Loucy (cell line): ENCODE measurements at regions not wholly inside any gene's neighbourhood (a gene's known extent, or its start where the extent isn't known, plus 50 kb on each side); places are given as distances from the start of the nearest gene placed in this dataset.

Source experiments
- H2AFZ ChIP-seq: fragments of 200-600 bp; sonication (generic); 2 replicates; pipeline ENCODE4 v1.6.0; 2016; ENCODE audit warnings: antibody characterized with exemption, mild to moderate bottlenecking, low read length, moderate library complexity
- H3F3A ChIP-seq: fragments of 200-600 bp; 2 replicates; pipeline ENCODE4 v1.6.0; 2016; ENCODE audit warnings: antibody characterized with exemption, low read depth, mild to moderate bottlenecking
- H3K27me3 ChIP-seq: fragments of 200-600 bp; sonication (generic); 2 replicates; pipeline ENCODE4 v1.6.1; 2014; ENCODE audit warnings: low read length, mild to moderate bottlenecking; ENCODE audit not compliant: insufficient read depth, poor library complexity, severe bottlenecking
- H3K36me3 ChIP-seq: fragments of 200-600 bp; sonication (generic); 2 replicates; pipeline ENCODE4 v1.6.1; 2016; ENCODE audit warnings: low read length; ENCODE audit not compliant: insufficient read depth
- H3K4me1 ChIP-seq: fragments of 200-600 bp; sonication (generic); 2 replicates; pipeline ENCODE4 v1.5.1; 2014; ENCODE audit warnings: low read length, mild to moderate bottlenecking; ENCODE audit not compliant: insufficient read depth, poor library complexity, severe bottlenecking
- H3K4me2 ChIP-seq: fragments of 200-600 bp; sonication (generic); 2 replicates; pipeline ENCODE4 v1.6.0; 2014; ENCODE audit warnings: antibody characterized with exemption, low read length, low read depth, mild to moderate bottlenecking; ENCODE audit not compliant: poor library complexity, severe bottlenecking
- H3K4me3 ChIP-seq: fragments of 200-600 bp; sonication (generic); 2 replicates; pipeline ENCODE4 v1.5.1; 2014; ENCODE audit warnings: low read length, mild to moderate bottlenecking, mixed read lengths; ENCODE audit not compliant: poor library complexity, severe bottlenecking
- H3K79me2 ChIP-seq: fragments of 200-600 bp; sonication (generic); 2 replicates; pipeline ENCODE4 v1.6.1; 2014; ENCODE audit warnings: low read length; ENCODE audit not compliant: insufficient read depth
- H3K9ac ChIP-seq: fragments of 200-600 bp; sonication (generic); 2 replicates; pipeline ENCODE4 v1.6.0; 2014; ENCODE audit warnings: mild to moderate bottlenecking, low read depth, low read length, moderate library complexity; ENCODE audit not compliant: poor library complexity, severe bottlenecking
- H3K9me2 ChIP-seq: fragments of 200-600 bp; sonication (generic); replicated peaks from 2 replicates; pipeline ENCODE4 v1.6.1; 2016; ENCODE audit warnings: low read depth, low read length, mixed read lengths
- H3K9me3 ChIP-seq: fragments of 200-600 bp; sonication (generic); 2 replicates; pipeline ENCODE4 v1.6.1; 2014; ENCODE audit warnings: mild to moderate bottlenecking, antibody characterized with exemption, low read length, low read depth; ENCODE audit not compliant: insufficient read depth
- H4K20me1 ChIP-seq: fragments of 200-600 bp; sonication (generic); 2 replicates; pipeline ENCODE4 v1.6.0; 2014; ENCODE audit warnings: antibody characterized with exemption, low read length, mild to moderate bottlenecking; ENCODE audit not compliant: insufficient read depth, poor library complexity, severe bottlenecking
- EZH2phosphoT487 ChIP-seq: fragments of 200-600 bp; IDR thresholded peaks from 2 replicates; pipeline ENCODE4 v1.6.1; 2018; ENCODE audit warnings: antibody characterized with exemption, mild to moderate bottlenecking, moderate library complexity, borderline replicate concordance
- TF ChIP-seq, protein P1 (sequence below): fragments of 200-600 bp; sonication (generic); conservative IDR thresholded peaks from 2 replicates; pipeline ENCODE4 v1.5.1; 2014; ENCODE audit warnings: mild to moderate bottlenecking, antibody characterized with exemption, low read length

DNA sequence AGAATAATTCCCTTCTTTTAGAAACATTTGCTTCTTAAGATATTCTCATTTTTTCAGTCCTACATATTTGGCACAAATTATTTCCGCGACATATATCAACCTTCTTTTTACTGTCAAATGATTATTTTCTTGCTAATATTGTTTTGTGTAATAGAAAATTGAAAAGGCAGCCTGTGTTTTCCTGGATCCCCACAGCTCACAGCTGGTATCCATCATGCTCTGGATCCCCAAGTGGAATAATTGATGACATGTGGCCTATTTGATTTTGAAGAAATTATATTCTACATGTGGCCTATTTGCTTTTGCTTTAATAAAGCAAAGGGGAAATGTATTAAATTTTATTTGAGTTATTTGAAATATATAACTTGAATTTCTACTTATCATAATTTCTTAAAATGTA is 199.4 kb upstream of the LUZP2 start:
- Histone ChIP-seq H3K4me2 (no peak overlapping the region), H3K4me3 (no peak overlapping the region), H3K36me3 (no peaks in the 10 kb centered on the region), H3K9ac (no peak overlapping the region), H3K27me3 (no peaks in the 10 kb centered on the region), H4K20me1 (no peaks in the 10 kb centered on the region), H3K4me1 (peaks cover 4% of the 10 kb centered on the region), H3K9me3 (no peaks in the 10 kb centered on the region), H3K79me2 (no peaks in the 10 kb centered on the region), H3F3A (no peaks in the 10 kb centered on the region), H3K9me2 (no peaks in the 10 kb centered on the region), H2AFZ (no peak overlapping the region)
- TF ChIP-seq, protein P1, sequence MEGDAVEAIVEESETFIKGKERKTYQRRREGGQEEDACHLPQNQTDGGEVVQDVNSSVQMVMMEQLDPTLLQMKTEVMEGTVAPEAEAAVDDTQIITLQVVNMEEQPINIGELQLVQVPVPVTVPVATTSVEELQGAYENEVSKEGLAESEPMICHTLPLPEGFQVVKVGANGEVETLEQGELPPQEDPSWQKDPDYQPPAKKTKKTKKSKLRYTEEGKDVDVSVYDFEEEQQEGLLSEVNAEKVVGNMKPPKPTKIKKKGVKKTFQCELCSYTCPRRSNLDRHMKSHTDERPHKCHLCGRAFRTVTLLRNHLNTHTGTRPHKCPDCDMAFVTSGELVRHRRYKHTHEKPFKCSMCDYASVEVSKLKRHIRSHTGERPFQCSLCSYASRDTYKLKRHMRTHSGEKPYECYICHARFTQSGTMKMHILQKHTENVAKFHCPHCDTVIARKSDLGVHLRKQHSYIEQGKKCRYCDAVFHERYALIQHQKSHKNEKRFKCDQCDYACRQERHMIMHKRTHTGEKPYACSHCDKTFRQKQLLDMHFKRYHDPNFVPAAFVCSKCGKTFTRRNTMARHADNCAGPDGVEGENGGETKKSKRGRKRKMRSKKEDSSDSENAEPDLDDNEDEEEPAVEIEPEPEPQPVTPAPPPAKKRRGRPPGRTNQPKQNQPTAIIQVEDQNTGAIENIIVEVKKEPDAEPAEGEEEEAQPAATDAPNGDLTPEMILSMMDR: no peak
- TF ChIP-seq EZH2phosphoT487: no peak

DNA sequence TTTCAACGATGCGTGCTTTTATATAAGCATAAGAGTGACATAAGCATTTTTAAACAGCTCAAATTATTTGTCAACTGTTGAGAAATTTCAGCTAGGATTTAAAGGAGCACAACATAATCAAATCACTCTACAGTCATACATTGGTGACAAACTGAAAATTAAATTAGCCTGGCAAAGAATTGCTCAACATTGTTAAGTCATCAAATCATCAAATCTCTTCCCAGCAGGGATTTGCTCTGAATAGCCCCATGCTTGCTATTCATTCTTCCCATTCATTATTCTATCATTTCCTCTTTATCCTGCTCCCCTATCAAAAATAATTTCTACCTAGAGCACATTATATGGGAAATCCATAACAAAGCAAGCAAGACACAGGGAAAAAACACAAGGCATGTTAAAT is 198.7 kb upstream of the LUZP2 start:
- Histone ChIP-seq H3K9me2 (no peaks in the 10 kb centered on the region), H3K79me2 (no peaks in the 10 kb centered on the region), H3F3A (no peaks in the 10 kb centered on the region), H4K20me1 (no peaks in the 10 kb centered on the region), H3K9ac (no peak overlapping the region), H3K9me3 (no peaks in the 10 kb centered on the region), H3K4me2 (no peak overlapping the region), H3K4me1 (peaks cover 4% of the 10 kb centered on the region), H3K4me3 (no peak overlapping the region), H3K36me3 (no peaks in the 10 kb centered on the region), H2AFZ (no peak overlapping the region), H3K27me3 (no peaks in the 10 kb centered on the region)
- no peak for TF ChIP-seq EZH2phosphoT487
- TF ChIP-seq, protein P1: no peak

DNA sequence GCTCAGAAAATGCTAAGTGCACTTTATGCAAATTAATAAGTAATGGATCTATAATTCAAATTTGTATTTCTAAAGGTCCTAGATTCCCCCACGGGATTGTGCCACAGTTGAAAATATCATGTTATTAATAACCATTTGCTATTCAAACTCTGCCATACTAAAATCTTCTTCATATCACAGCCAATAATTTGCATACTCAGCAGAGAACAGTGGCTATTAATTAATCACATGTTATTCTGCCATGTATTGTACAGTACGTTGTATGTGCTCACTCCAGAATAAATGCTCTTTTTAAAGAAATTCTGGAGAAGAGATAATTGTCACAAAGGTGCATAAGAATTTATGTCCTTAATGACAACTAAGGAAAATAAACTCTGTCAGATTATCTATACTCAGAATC is 184.9 kb upstream of the LUZP2 start:
- Histone ChIP-seq H3K4me2 (peak overlapping the region; percentile 19), H3K79me2 (no peaks in the 10 kb centered on the region), H3K9ac (no peak overlapping the region), H3K27me3 (no peaks in the 10 kb centered on the region), H2AFZ (peak overlapping the region; percentile 52), H3K9me3 (peaks cover 16% of the 10 kb centered on the region; the same call in 1 of the 2 replicates), H3F3A (0 out of 2 replicates have a peak, but pooled peaks cover 4% of the 10 kb centered on the region), H4K20me1 (no peaks in the 10 kb centered on the region), H3K4me1 (peaks cover 13% of the 10 kb centered on the region), H3K36me3 (no peaks in the 10 kb centered on the region), H3K9me2 (no peaks in the 10 kb centered on the region), H3K4me3 (peak overlapping the region; percentile 27)
- TF ChIP-seq EZH2phosphoT487: no peak
- TF ChIP-seq, protein P1: no peak
